COLO668 (cell line): ENCODE measurements at regions not wholly inside any gene's neighbourhood (a gene's known extent, or its start where the extent isn't known, plus 50 kb on each side); places are given as distances from the start of the nearest gene placed in this dataset.
"Not testable (repeated sequence)": the region's sequence is repeated elsewhere in the genome, so short reads cannot be mapped to it uniquely, and the experiment has no call there.

Experiments
- DNase-seq: peaks from one replicate; lab custom pipeline; 2025; ENCODE audit not compliant: unreplicated experiment; lab: John Stamatoyannopoulos, UW

DNA sequence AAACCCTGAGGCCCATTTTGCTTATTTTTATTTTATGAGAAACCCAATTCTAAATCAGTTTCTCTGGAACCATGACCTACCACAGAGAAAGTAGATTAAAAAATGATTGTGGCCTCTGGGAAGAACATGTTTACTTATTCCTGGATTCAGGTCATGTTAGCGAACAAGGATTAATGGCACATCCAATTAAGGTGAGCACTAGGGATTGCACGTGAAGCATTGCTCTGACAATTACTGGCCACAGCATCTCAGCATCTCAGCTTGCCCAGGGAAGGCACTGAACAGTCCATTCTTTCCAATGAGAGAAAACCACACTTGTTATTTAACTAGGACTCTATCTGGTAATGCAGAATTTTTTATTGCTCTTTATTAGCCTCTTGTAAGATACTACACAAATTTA is 119.8 kb downstream of the ZNF330 start:
- DNase-seq: no peak

- DNase-seq: peak; percentile 9
Observed at GRCh38 chr4:141346144-141346543, 125.4 kb downstream of the ZNF330 start.

DNA sequence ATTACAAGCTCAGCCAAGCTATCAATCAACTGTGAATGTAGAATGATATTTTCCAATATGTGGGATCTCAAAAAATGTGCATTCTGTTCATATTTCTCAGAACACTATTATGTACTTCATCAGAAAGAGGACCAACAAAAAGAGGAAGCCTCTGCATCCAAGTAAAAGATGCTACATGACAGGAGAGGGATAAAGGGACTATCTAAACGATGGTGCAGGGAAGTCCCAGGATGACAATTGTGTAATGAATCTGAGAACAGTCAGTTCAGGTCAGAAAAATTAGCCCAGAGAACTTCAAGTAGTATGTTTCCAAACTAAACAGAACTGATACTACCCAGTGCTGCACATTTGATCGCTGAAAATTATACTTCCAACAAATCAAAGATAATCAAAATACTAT is 127.0 kb downstream of the ZNF330 start:
- DNase-seq: no peak

DNA sequence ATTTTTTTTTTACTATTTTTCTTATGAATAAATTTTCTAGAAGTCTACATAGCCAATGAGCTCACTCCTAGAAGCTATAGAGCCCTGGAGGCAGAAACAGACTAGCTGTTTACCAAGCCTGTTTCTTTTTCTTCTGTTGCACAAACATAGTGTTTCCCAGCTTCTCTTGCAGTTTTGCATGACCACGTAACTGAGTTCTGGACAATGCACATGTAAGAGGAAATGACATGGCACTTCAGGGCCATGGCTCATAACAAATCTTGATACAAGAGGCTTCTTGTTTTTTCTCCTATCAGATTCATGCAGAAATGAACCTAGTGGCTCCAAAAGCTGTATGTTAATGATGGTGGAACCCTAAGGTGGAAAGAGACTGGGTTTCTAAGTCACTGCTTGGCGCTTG is 127.4 kb downstream of the ZNF330 start:
- DNase-seq: no peak

DNA sequence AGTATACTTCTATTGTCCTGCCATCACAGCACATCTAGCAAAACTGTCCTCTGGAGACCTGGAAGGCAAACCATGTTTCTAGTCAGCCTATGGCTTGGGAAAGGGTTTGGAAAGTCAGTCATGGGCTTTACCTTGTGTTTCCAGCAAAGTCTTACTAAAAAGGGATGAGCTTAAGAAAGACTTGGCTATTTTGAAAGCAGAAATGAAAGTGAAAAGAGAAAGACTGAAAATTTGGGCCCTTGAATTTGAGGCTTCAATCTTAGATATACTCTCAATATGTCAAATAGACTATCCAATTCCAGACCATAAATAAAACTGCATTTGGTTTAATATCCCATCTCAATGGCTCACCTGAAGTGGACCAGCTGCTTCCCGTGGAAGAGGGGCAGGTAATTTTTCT is 127.9 kb downstream of the ZNF330 start:
- DNase-seq: no peak

DNA sequence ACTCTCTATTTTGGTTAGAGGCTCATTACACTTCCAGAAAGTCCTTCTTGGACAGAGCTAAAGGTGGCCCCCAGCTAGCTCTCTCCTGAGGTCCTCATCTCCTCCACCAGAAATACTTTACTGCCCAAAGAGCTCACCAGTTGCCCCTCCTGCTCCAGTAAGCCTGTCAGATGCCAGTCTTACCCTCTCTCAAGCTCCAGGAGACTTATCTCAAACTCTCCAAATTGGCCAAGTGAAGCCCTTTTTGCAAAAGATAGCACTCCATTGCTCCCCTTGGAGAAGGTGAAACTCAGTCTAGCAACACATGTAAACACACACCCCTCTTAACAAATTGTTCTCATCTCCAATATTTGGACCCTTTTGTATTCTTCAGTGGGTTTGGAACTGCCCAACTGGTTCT is 128.5 kb downstream of the ZNF330 start:
- no peak for DNase-seq

GRCh38 chr4:141350122-141350905 is 129.6 kb downstream of the ZNF330 start:
- peak; percentile 87 for DNase-seq

GRCh38 chr4:141352331-141352730 is 131.6 kb downstream of the ZNF330 start:
- DNase-seq: no peak

DNA sequence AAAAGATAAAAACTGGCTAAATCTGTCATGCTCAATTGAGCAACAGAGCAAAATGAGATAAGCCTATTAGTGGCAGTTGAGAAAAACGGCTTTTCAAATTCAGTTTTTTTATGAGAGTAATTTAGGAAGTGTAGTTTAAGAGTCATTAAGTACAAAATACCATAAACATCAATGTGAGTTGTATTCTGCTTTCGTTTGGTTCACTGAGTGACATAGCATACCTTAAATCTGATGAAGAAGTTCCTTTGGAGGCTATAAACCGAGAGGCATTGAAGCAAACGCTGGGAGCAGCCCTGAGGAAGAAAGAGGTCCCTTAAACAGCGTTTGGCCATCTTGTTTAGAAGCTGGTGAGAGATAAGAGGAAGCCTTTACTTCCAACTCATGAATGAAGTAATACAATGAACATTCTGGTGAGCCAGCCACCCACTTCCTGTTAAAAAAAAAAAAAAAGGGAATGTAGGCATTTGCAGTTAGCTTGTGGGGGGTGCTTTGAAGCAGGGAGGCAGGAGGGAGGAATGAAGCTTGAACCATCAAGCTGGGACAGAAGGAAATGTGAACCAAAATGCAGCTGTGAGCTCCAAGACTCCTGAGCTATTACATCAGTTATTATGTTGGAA is 132.3 kb downstream of the ZNF330 start:
- no peak for DNase-seq

DNA sequence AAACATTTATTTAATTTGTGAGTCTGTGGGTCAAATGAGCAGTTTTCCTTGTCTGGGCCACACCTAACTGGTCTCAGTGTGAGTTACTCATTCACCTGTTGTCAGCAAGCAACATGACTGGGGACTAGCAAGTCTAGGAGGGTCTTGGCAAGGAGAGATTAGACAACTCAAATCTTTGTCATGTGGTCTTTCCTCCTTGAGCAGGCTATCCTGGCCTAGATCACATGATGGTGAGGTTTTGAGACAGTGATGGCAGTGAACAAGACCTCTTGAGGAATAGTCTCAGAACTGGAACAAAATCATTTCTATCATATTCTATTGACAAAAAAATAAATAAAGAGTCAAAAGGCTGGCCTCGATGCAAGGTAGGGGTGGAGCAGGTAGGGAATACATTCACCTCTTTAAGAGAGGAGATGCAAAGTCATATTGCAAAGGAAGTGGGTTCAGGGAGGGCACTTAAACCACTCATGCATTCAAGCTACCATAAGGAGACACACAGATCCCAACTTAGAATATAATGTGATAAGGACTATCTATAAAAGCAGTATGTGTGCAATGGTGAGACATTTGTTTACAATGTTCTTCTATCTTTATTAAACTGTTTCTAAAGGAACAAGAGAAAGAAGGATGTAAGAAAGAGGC is 135.7 kb downstream of the ZNF330 start:
- no peak for DNase-seq

DNA sequence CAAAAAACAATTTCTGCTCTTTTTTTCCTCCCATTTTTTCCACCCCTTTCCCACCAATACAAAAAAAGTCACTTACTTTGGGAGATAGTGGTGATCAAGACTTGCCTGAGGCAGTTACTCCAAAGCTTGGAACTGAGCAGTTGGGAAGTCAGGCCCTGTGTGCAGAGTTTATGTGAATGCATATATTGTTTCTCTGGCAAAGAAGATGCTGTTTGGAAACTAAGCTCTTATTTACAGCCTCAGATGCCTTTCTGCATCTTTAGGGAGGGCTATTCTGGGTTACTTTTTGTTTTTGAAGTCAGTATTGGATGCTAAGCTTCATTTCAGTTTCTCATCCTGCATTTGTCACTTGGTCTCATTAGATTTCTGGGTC is 136.3 kb downstream of the ZNF330 start:
- no peak for DNase-seq

DNA sequence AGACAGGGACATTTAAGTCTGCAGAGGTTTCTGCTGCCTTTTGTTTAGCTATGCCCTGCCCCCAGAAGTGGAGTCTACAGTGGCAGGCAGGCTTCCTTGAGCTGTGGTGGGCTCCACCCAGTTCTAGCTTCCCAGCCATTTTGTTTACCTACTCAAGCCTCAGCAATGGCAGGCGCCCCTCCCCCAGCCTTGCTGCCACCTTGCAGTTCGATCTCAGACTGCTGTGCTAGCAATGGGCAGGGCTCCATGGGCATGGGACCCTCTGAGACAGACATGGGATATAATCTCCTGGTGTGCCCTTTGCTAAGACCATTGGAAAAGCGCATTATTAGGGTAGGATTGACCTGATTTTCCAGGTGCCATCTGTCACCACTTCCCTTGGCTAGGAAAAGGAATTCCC is 147.5 kb downstream of the ZNF330 start:
- DNase-seq: not testable (repeated sequence)

DNA sequence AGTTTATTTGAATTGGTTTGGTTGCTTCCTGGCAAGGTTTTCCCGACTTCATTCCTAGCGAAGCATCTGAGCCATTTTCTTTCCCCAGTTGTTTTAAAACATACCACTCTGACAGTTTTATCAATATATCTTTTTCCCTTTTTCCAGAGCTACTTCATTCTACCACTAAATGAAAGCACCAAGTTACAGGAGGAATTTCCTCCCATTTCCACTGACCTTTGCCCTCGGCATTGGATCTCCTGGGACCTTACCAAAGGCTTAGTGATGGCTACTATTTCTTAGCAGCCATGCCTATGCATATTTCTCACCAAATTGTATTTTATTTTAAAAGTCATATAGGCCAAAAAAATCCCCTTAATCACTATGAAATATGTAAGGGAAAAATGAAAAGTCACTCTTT is 150.5 kb downstream of the ZNF330 start:
- DNase-seq: no peak

DNA sequence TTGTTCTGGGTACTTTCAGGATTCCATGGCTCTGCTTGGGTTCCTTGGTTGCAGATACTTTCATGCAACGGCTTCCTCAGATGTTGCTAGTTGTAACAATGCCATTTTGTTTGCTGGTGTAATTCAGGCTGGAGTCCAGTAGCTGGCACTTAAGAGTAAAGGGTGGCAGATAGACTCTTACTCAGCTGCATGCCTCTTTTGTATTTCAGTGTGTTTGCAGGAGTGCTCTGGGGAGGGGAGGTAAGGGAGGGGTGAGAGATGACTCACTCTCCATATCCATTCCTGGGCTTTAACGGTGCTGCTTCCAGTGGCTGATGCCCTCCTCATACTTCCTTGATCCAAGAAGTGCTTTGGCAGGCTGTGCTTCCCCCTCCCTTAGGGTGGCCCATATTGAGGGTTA is 155.2 kb downstream of the ZNF330 start:
- peak; percentile 52 for DNase-seq

- no peak for DNase-seq
Observed at GRCh38 chr4:141376769-141377168, 156.1 kb downstream of the ZNF330 start.

- no peak for DNase-seq
Observed at GRCh38 chr4:141387299-141387698, 166.6 kb downstream of the ZNF330 start.

- DNase-seq: no peak
Observed at GRCh38 chr4:141388481-141388880, 167.8 kb downstream of the ZNF330 start.

DNA sequence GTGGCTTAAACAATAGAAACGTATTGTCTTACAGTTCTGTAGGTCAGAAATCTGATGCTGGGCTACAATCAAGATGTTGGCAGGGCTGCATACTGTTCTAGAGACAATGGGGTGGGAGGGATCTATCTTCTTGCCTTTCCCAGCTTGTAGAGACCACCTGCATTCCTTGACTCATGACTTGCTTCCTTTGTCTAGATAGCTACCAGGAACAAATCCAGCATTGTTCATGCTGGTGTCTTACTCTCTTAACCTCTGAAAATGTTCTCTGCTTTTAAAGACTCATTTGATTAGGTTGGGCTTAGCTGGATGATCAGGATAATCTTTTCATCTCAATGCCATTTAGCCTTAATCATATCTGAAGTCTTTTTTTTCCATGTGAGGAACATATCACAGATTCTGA is 169.0 kb downstream of the ZNF330 start:
- DNase-seq: no peak

DNA sequence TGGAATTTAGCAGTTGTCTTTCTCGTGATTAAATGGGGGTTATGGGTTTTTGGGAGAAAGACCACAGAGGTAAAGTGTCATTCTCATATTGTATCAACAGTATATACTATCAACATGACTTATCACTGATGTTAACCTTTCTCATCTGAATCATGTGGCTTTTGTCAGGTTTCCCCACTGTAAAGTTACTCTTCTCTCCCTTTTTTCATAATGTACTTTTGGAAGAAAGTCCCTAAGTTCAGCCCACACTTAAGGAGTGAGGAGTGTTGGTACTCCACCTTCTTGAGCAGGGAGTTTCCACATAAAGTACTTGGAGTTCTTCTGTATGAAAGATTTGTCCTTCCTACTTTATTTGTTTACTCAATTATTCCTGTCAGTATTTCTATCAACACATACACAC is 169.9 kb downstream of the ZNF330 start:
- no peak for DNase-seq

DNA sequence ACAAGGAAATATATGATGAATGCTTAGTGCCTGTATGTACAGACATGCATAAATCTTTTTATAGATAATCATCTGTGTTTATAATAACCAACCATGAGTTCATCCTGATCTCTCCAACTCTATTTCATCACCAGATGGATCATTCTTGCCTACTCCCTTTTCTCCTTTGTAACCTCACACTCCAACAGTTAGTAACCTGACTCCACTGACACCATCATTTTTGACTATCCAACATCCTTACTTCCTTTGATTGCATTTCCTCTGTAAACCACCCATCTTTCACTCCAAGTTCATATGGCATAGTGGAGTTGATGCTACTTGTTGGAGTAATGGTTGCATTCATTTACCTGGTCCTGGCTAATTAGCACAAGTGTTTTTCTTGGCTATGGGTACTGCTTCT is 170.6 kb downstream of the ZNF330 start:
- DNase-seq: no peak

DNA sequence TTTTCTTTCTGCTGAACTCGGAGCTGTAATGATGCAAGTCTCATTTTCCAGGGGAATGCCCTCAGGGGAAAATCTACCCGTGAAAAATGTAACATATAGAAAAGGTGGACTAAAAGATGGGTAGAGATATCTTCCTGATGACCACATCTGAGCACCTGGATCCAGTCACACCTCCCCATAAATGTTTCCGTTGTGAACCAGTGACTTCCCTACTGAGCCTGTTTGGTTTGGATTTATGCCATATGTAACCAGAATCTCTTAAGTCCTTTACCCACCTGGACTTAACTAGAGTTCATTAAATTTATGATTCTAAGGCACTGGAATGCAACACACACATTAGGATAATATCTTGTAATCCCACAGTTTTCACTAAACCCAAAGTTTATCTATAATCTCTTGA is 171.1 kb downstream of the ZNF330 start:
- DNase-seq: peak; percentile 39

GRCh38 chr4:141395246-141395830 is 174.6 kb downstream of the ZNF330 start:
- no peak for DNase-seq
